Ovary (tissue), 3 donors: ENCODE measurements at regions not wholly inside any gene's neighbourhood (a gene's known extent, or its start where the extent isn't known, plus 50 kb on each side); places are given as distances from the start of the nearest gene placed in this dataset.

Experiments
- EP300 ChIP-seq: sonication (generic); formaldehyde crosslinking; IDR thresholded peaks from one replicate; pipeline ENCODE4 v1.6.1; 2017; ENCODE audit warnings: antibody characterized with exemption
- TF ChIP-seq, protein P1 (sequence below), 3 donors: fragments of 450-650 bp in 2 of 3; fragments of 200-600 bp in 1 of 3; IDR thresholded peaks; one replicate each; pipeline versions ENCODE4 v1.5.1 to v1.8.0; 2016 to 2022; ENCODE audit warnings: antibody characterized with exemption in 3 of 3, mild to moderate bottlenecking in 1 of 3
- donor health status: DM: no; HTN: no; CAD: no.

- TF ChIP-seq, protein P1, sequence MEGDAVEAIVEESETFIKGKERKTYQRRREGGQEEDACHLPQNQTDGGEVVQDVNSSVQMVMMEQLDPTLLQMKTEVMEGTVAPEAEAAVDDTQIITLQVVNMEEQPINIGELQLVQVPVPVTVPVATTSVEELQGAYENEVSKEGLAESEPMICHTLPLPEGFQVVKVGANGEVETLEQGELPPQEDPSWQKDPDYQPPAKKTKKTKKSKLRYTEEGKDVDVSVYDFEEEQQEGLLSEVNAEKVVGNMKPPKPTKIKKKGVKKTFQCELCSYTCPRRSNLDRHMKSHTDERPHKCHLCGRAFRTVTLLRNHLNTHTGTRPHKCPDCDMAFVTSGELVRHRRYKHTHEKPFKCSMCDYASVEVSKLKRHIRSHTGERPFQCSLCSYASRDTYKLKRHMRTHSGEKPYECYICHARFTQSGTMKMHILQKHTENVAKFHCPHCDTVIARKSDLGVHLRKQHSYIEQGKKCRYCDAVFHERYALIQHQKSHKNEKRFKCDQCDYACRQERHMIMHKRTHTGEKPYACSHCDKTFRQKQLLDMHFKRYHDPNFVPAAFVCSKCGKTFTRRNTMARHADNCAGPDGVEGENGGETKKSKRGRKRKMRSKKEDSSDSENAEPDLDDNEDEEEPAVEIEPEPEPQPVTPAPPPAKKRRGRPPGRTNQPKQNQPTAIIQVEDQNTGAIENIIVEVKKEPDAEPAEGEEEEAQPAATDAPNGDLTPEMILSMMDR (IDR thresholded peaks at IDR 0.05): no peak
- no peak for TF ChIP-seq EP300
These were observed 84.6 kb upstream of the TOP3B start for GRCh38 chr22:22067192-22067591.
